Uterus (tissue), 2 donors: ENCODE measurements at regions not wholly inside any gene's neighbourhood (a gene's known extent, or its start where the extent isn't known, plus 50 kb on each side); places are given as distances from the start of the nearest gene placed in this dataset.

ENCODE experiments used
- POLR2A ChIP-seq, 2 donors: fragments of 450-650 bp; IDR thresholded peaks; one replicate each; pipeline ENCODE4 v1.6.1; 2016; ENCODE audit warnings: antibody characterized with exemption in 2 of 2, mild to moderate bottlenecking in 1 of 2, moderate library complexity in 1 of 2
- TF ChIP-seq, protein P1 (sequence below), 4 experiments: fragments of 200-600 bp in 2 of 4; fragments of 450-650 bp in 2 of 4; sonication (generic) in 2 of 4; IDR thresholded peaks; one replicate each; pipeline ENCODE4 v1.5.1; 2016 to 2019; ENCODE audit warnings: antibody characterized with exemption in 4 of 4, mild to moderate bottlenecking in 2 of 4, moderate library complexity in 1 of 4

DNA sequence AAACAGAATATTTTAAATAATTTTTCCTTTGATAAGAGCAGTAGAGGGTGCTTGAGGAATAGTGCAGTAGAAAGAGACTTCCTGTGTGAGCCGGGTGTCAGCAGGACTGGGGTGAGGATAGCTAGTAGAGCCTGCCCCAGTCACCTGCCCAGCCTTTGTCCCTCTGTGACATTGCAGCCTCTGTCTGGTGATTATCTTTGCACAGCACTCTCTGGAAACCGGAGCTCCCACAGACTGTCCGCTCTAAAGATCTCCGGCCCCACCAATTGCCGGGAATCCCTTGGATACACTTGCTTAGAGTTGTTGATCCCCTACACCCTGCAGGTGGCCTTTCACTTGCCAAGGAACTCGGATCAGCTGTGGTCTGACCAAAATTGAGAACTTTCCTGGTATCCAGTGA lies 1081.3 kb upstream of the TMEFF2 start:
- no peak for TF ChIP-seq POLR2A (IDR thresholded peaks at IDR 0.05)
- TF ChIP-seq, protein P1, sequence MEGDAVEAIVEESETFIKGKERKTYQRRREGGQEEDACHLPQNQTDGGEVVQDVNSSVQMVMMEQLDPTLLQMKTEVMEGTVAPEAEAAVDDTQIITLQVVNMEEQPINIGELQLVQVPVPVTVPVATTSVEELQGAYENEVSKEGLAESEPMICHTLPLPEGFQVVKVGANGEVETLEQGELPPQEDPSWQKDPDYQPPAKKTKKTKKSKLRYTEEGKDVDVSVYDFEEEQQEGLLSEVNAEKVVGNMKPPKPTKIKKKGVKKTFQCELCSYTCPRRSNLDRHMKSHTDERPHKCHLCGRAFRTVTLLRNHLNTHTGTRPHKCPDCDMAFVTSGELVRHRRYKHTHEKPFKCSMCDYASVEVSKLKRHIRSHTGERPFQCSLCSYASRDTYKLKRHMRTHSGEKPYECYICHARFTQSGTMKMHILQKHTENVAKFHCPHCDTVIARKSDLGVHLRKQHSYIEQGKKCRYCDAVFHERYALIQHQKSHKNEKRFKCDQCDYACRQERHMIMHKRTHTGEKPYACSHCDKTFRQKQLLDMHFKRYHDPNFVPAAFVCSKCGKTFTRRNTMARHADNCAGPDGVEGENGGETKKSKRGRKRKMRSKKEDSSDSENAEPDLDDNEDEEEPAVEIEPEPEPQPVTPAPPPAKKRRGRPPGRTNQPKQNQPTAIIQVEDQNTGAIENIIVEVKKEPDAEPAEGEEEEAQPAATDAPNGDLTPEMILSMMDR (IDR thresholded peaks at IDR 0.05): no peak
